Hematopoietic multipotent progenitor cell treated with erythropoietin and hydrocortisone succinate and interleukin-3 and kit ligand, for 8 days (in vitro differentiated cells): ENCODE measurements at regions not wholly inside any gene's neighbourhood (a gene's known extent, or its start where the extent isn't known, plus 50 kb on each side); places are given as distances from the start of the nearest gene placed in this dataset.
A peak's percentile ranks its signal among the peaks of the same experiment; 100 is the strongest.
"Not testable (repeated sequence)": the region's sequence is repeated elsewhere in the genome, so short reads cannot be mapped to it uniquely, and the experiment has no call there.

Experiments
- DNase-seq: peaks from one replicate; pipeline ENCODE4 v3.0.0-alpha.2; 2015

- DNase-seq: no peak
These were observed 252.3 kb upstream of the ATP10A start for GRCh38 chr15:26115229-26115943.

- not testable (repeated sequence) for DNase-seq
These were observed 251.0 kb upstream of the ATP10A start for GRCh38 chr15:26114128-26114527.

DNA sequence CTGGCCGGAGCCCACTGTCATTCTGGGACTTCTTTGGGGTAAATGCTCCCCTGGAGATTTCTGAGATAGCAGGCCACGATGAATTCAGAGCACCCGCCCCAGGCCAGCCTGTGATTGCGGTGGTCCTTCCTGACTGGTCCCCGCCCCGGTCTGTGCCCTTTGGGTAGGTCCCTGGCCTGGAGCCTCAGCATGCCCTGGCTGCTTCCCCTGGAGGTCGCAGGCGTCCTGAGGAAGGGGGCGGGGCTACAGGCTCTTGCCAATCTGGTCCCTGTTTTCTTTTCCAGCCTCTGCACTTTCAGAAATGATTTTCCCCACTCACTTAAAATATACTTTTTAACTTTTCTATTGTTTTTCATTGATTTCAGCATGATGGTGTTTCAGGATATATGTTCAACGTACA, 250.2 kb upstream of the ATP10A start:
- no peak for DNase-seq

DNA sequence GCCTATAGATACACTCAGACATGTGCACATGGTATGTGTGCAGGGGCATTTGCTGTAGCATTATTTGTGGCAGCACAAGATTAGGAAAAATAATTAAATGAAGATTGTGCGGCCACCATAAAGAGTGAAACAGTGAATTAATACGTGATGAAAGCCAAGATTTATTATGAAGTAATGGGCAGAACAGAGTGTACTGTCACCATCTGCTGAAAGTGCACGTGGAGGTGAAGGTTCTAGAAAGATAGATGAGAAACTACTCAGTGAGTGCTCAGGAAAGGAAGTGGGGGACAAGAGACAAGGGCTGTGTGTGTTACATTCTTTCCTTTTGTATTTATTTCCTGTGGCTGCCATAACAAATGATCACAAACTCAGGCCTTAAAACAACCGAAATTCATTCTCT, 246.1 kb upstream of the ATP10A start:
- DNase-seq: no peak

GRCh38 chr15:26106556-26106955, 243.4 kb upstream of the ATP10A start:
- DNase-seq: no peak

DNA sequence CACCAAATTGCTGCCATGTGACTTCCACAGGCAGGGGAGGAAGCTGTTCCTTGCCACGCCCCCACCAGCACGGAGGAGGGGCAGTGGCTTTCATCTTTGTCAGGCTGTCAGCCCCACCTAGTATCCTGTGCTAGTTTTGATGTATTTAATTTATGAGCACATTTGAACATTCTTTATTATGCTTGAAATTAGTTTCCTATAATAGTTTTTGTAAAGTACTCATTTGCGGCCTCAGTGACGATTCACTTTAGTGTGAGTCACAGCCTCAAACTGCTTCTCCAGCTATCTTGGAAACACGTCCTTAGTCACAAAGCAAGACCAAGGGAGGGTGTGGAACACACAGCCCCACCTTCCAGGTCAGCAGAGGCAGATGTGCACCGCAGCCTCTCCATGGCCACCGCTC, 239.9 kb upstream of the ATP10A start:
- peak; percentile 15 for DNase-seq

GRCh38 chr15:26102365-26102764, 239.2 kb upstream of the ATP10A start:
- no peak for DNase-seq

- no peak for DNase-seq
These were observed 238.3 kb upstream of the ATP10A start for GRCh38 chr15:26101443-26101842.

DNA sequence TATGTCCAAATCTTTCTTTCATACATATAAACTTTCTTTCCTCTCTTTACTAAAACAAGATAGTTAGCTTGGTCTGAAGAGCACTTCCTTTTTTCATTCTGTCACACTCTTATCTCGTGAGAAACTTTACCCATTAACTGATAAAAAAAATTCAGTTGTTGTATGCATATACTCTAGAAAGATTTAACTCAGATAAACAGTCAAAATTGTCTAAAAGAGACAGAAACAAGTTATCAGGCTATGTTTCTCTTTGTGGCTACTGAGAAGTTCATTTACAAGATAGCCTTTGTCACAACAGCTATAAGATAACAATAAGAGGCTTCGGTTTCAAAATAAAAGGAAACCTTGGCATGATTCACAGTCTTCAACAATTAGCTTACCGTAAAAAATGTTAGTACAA, 235.7 kb upstream of the ATP10A start:
- DNase-seq: peak; percentile 53

- DNase-seq: no peak
These were observed 234.1 kb upstream of the ATP10A start for GRCh38 chr15:26097216-26097615.

DNA sequence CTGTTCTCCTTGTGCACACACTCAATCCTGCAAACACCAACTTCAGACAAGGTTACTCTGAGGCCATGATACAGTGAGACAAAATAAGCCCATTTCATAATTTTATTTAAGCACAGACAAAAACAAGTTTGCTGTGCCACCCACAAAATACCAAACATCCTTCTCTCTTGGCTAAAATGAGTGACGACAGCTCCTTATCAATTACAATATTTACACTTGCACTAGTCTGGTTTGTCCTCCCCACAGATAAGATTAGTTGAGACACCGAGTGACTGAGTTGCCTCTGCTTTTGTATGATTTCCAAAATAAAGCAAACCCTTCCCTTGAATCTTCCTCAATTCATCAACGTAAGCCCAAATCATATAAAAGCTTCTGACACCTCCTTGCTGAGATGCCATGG, 233.5 kb upstream of the ATP10A start:
- DNase-seq: peak; percentile 44

DNA sequence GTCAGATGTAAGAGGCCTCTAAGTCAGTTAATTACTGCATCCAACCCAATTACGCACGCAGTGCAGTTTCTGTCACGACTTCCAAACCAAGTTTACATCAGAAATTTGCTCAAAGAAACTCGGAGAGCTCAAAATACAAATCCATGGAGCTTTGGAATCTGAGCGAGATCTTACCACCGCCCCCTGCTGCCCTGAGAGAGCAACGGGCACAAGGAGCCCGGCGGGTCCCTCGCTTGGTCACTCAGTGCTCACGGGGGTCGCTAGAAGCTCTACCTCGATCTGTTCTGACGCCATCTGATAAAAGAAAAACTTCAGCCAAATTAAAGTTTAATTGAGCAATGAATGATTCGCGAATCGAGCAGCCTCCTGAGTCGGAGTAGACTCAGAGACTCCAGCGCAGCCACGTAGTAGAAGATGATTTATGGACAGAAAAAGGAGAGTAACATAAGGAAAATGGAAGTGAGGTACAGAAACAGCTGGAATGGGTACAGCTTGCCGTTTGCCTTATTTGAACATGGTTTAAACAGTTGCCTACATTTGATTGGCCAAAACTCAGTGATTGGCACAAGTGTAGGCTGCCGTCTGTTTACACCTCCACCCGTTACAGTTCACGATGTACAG, 232.7 kb upstream of the ATP10A start:
- no peak for DNase-seq

DNA sequence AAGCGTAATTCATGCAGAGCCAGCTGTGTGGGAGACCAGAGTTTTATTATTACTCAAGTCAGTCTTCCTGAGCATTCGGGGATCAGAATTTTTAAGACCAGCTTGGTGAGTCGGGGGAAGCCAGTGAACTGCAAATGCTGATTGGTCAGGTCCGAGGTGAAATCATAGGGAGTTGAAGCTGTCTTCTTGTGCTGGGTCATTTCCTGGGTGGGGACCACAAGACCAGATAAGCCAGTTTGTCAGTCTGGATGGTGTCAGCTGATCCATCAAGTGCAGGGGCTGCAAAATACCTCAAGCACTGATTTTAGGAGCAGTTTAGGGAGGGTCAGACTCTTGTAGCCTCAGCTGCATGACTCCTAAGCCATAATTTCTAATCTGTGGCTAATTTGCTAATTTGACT, 228.1 kb upstream of the ATP10A start:
- peak; percentile 59 for DNase-seq

DNA sequence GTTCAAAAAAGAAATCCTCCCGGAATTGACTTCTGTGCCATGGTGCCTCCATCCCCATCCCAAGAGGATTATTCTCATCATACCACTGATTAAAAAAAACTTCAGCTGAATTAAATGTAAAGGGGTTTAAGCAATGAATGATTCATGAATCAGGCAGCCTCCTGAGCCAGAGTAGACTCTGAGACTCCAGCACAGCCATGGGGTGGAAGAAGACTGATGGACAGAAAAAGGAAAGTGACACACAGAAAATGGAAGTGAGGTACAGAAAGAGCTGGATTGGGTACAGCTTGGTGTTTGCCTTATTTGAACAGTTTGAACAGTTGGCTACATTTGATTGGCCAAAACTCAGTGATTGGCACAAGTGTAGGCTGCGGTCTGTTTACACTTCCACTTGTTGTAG, 224.8 kb upstream of the ATP10A start:
- DNase-seq: no peak

DNA sequence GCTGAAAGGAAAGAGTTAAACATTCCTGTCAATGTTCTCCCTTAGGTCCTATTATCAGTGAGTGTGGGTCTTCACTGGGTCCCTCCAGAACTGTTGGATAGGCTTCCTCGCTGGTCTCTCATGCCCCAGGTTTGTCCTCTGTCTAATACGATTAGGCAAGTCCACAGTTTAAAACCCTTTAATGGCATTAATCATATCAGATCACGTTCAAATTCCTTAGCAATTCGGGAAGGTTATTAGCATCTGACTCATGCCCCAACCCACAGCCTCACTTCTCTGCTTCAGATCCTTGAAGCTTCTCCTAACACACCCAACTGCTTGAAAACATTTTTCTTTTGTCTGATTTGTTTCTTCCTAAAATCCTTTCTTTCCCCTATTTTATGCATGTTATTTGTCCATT, 224.3 kb upstream of the ATP10A start:
- DNase-seq: no peak

- DNase-seq: no peak
These were observed 221.6 kb upstream of the ATP10A start for GRCh38 chr15:26084771-26085170.

DNA sequence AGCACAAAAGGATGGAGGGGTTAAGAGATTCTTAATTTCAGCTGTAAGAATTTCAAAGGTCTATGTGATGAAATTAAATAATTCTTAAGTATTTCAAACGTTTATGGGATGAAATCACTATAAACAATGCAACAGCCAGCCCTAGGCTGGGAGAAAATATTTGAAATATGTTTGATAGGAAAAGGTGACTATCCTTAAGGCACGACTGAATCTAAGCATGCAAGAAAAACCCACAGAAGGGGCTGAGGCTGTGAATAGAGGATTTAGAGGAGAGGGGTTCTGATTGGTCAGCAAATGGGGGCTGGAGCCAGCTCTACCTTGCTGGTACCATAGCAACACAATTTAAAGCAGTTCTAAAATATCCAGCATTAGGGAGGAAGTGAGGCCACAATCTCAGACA, 220.8 kb upstream of the ATP10A start:
- no peak for DNase-seq

DNA sequence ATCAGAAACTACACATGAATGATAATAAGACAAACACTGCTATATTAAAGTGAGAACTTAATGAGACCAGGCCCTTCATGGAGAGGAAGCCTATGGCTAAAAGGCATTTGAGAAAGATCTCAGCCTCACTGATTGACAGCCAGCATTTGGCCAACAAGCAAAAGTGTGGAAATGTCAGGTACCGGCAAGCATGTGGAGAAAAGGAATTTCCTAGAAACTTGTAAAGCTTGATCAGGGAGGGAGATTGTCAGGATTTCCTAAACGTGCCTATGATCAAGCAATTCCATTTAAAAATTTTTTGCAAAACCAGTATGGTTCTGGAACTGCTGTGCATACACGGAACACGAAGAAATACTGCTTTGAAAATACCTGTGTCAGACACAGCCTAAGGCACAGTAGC, 220.3 kb upstream of the ATP10A start:
- DNase-seq: no peak

DNA sequence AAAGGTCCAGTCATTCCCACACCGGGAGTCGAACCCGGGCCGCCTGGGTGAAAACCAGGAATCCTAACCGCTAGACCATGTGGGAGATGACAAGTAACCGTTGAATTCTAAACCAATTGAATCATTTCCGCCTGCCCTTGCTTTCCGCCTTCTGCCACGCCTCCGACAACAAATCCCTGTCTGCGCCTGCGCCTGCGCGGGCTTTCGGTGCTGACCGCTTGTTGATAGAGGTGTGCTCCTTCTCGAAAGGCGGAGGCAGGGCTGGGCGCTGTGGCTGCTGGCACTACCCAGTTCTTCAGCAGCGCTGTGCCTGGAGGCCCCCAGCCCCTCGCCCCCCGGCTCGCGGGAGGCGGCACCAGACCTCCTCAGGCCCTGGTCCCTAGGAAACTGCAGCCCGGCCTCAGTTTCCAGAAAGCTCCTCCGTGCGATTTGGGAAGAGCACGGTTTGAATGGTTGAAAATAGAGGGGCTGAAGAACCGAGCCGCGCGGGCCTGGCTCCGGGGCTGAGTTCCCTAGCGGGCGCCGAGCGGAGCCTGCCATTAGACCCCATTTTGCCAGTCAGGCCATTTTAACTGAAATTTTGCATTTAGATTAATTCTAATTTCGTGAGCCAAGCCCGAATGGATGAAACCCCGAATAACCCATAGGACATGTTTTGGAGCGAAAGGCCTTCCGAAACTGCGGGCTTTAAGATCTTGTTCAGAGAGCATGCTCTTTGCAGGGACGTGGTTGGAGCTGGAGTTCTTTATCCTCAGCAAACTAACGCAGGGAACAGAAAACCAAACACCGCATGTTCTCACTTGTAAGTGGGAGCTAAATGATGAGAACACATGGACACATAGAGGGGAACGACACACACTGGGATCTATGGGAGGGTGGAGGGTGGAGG, 219.3 kb upstream of the ATP10A start:
- DNase-seq: peak; percentile 95

DNA sequence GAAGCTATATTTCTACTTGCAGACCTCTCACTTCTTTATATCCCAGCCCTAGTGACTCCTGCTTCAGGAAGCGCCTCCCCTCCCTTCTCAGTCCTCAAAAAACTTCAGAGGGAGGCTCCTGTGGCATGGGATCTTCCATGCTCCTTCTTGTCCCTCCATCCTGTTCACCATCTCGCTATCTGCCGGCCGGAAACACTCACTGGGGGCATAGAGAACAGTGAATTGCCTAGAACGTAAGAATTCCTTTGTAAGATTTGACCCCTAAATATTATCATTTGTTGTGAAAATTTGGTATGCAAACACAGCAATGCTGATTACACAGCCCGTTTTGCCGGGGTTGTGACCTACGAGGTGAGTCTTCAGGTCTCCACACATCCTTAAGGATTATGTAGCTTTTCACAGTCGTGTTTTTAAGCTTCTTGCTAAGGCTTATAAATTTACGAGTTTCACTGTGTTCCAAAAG, 218.7 kb upstream of the ATP10A start:
- DNase-seq: no peak

GRCh38 chr15:26075770-26076169, 212.6 kb upstream of the ATP10A start:
- no peak for DNase-seq

DNA sequence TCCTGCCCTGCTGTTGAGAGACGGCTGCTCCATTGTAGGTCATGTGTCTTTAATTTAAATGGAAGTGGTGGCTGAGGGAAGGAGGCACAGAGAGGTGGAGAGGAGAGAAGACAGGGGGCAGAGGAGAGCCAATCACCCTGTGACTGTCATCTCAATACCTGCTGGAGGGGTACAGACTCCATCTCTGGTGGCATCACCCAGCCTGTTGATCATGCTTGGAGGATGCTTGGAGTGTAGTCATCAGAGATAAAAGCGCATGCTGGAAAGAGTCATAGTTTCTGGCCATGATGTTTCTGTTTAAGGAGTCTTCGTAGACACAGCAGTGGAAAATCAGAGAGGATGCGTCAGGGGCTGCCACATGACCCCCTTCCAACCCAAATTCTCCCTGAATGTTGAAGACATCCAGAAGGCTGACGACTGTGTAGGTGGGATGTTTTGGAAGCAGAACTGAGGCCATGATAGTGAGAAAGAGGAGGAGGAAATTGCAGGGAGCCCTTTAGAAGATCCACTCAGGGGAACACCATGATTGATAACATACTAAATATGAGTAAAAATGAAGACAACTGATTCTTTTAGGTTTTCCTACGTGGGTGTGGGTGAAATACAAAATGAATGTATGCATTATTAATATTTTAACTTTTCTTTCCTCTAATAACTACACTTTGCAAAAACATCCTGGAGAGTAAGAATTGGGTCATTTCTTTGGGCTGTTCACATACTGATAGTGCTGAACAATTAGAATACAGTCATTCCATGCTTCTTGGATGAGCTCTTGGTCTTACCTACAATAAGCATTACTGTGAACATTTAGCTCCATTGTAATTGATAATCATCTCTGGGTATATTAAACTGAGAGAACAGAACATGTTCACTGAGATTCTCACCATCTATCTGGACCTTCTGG, 210.6 kb upstream of the ATP10A start:
- DNase-seq: no peak

DNA sequence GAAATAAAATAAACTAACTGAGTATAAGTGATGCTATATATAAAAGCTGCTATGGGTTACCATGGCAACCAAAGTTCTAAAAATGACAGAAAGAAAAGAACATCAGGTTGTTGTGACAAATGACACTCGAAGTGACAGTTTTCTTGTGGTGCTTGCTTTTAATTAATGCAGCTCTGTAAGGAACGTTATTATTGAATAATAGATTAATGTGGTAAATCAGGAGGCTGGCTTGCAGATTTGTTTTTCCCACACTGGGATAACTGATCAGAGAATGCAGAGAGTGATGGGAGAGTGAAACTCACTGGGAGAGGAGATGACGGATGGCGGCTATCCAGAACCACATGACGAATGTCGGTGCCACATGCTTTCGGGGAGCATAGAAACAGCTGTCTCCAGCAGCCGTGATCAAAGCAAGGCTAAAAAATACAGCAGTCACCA, 207.0 kb upstream of the ATP10A start:
- DNase-seq: no peak
